GM18951 (cell line): ENCODE measurements at regions not wholly inside any gene's neighbourhood (a gene's known extent, or its start where the extent isn't known, plus 50 kb on each side); places are given as distances from the start of the nearest gene placed in this dataset.

ENCODE experiments used
- POLR2A ChIP-seq: IDR thresholded peaks from 4 replicates; pipeline ENCODE4 v1.6.1; 2011; ENCODE audit warnings: mild to moderate bottlenecking; ENCODE audit not compliant: insufficient read length, insufficient read depth; ENCODE audit errors: extremely low read depth
- in situ Hi-C: fragments of 300-500 bp; cut with MboI; formaldehyde crosslinking; loops from one replicate; pipeline ENCODE4 v1.12.0; 2022; ENCODE audit warnings: low sequenced_read_pairs, mixed read lengths, inconsistent platforms; ENCODE audit not compliant: unreplicated experiment

DNA sequence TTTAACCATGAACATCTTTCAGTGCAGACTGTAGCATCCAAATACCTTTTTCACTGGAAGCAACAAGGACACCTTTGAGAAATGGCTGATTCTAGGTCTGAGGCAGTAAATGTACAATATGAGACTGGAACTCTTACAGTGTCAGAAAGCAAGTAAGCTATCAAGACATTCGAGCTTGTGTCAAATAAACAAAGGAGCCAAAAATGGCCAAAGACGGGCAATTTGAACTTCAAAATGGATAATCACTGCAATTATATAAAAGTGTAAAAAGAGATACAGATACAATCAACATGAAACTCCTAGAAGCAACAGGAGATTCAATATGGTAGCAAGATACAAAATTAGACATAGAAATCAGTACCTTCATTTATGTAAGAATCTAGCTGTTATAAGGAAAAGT, 138.5 kb upstream of the CCDC54 start:
- TF ChIP-seq POLR2A: no peak
- in situ Hi-C loops: no loop called here

GRCh38 chr3:107239703-107240102, 137.5 kb upstream of the CCDC54 start:
- in situ Hi-C loops: no loop called here
- no peak for TF ChIP-seq POLR2A

- peak; percentile 51 for TF ChIP-seq POLR2A
- in situ Hi-C loops: no loop called here
Observed at GRCh38 chr3:107240183-107241091, 136.8 kb upstream of the CCDC54 start.

DNA sequence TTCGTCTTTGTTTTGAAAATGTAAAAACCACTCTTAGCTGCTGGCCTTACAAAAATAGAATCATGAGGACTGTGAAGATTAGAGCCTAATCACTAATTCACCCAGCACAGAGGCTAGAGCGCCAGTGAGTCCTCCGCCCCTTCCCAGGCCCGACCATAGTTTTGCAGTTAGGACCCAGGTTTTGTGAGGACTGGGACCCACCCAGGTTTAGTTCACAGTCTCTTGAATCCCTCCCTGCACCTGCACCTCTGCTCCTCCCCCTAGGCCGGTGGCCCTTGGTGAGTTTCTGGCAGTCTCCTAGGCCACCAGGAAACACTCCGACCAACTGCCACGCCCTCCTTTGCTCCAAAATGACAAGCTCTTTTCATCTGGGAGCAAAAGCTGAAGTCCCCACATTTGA, 136.0 kb upstream of the CCDC54 start:
- in situ Hi-C loops: no loop called here
- no peak for TF ChIP-seq POLR2A

DNA sequence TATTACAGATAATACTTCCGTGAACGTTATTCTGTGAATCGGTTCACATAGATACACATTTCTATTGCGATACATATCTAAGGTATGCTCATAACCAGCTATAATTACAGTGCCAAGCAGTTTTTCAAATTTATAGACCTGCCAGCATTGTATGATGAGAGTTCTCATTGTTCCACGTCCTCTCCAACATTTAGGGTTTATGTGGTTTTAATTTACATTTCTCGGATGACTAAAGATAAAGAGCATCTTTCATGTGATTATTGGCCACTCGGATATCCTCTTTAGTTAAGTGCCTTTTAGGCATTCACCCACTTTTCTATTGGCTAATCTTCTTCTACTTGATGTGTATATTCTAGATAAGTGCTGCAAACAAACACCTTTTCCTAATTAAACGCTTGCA, 134.7 kb upstream of the CCDC54 start:
- TF ChIP-seq POLR2A: no peak
- in situ Hi-C loops: no loop called here

- TF ChIP-seq POLR2A: no peak
- in situ Hi-C loops: no loop called here
Observed at GRCh38 chr3:107247116-107247515, 130.1 kb upstream of the CCDC54 start.

DNA sequence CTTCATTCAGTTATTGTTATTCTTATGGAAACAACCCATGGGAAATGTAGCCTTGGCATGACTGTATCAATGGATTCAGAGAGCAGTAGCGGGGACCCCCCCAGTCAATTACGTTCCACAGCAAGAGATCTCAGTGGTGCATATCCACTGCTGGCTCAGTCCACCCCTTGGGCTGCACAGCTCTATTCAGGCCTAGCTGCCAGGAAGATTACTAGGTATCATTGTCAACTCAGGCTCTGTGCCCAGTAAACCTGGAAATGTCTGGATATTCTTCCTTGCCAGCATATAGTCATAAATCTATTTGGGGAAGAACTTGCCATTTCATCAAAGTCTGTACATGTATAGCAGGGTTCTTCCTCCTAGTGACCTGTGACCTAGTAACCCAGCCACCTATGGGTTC, 128.1 kb upstream of the CCDC54 start:
- TF ChIP-seq POLR2A: no peak
- in situ Hi-C loops: no loop called here

- no peak for TF ChIP-seq POLR2A
- in situ Hi-C loops: loop anchor here (25.0 kb wide), 1 partner anchor 162 kb away; no protein-coding TSS in a partner anchor
Observed at GRCh38 chr3:107250221-107250620, 127.0 kb upstream of the CCDC54 start.

- no peak for TF ChIP-seq POLR2A
- in situ Hi-C loops: loop anchor here (25.0 kb wide), 1 partner anchor 160 kb away; no protein-coding TSS in a partner anchor
Observed at GRCh38 chr3:107251819-107252218, 125.4 kb upstream of the CCDC54 start.

GRCh38 chr3:107256963-107257362, 120.3 kb upstream of the CCDC54 start:
- no peak for TF ChIP-seq POLR2A

DNA sequence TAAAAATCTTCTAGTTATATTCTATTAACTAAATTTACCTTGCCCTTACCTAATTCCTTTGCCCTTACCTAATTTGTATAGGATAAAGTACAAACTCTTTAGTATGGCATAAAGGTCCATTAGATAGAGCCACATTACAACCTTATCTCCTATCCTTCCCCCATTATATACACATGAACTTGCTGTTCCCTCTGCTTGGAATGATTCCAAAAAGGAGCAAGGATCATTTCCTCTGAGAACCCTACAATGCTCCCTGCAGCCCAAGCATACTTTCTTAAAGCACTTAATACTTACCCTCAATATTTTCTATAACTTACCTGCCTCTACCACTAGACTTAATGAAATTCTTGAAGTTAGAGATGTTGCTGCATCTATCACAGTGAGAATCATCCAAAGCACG, 118.9 kb upstream of the CCDC54 start:
- no peak for TF ChIP-seq POLR2A
- in situ Hi-C loops: loop anchor here (25.0 kb wide), 1 partner anchor 154 kb away; no protein-coding TSS in a partner anchor

More at GRCh38 chr3:107256963-107257362, 120.3 kb upstream of the CCDC54 start:
- in situ Hi-C loops: loop anchor here (25.0 kb wide), 1 partner anchor 155 kb away; no protein-coding TSS in a partner anchor

DNA sequence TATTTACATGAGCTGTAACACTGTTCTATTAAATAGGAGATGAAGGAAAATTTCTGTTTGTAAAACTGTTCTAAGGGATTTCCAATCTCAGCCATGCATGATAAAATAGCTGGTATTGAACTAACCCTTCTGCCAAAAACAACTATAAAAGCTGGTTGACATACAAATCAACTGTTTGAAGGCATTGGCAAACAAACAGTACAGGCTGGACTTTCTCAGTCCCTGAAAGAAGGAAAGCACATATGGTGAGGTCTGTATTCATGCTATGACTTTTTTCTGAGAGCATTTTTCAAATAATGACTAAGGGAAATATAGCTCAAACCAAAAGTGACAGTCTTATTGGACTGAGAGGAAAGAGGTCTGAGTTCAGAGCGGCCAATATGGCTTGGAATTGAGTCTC, 117.0 kb upstream of the CCDC54 start:
- no peak for TF ChIP-seq POLR2A

DNA sequence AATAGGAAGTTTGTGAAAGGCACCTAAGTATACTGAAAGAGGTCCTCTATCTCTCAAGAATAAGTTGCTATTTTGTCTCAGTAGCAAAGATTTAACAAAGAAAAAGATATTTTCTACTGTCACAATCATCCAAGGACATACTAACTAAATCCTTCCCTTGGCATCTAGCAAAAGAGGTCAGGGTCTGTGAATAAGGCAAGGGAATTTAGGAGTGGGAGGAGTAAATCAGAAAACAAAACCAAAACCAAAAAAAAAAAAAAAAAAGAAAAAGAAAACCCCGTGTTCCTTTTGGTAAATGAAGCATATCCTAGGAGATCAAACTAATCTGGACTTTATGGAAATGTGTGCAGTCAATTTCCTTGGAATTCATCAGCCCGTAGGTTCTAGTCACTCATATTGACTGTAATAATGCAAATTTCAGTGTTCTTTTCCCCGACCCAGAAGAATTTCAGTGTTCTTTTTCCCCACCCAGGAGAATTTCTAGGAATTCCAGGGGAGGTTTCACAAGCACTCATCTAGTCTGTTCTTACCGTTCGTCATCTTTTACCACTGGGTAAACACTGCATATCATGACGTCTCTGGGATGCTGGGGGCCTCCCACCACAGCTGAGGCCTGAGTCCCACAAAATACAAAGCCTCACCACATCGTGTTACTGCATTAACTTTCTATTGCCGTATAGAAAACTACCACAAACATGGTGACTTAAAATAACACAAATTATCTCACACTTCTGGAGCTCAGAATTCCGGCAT, 113.8 kb upstream of the CCDC54 start:
- in situ Hi-C loops: loop anchor here (25.0 kb wide), 1 partner anchor 149 kb away; no protein-coding TSS in a partner anchor
- TF ChIP-seq POLR2A: no peak

More for the DNA sequence above, 117.0 kb upstream of the CCDC54 start:
- in situ Hi-C loops: loop anchor here (25.0 kb wide), 1 partner anchor 152 kb away; no protein-coding TSS in a partner anchor
